ENCODE measurements at regions not wholly inside any gene's neighbourhood (a gene's known extent, or its start where the extent isn't known, plus 50 kb on each side); places are given as distances from the start of the nearest gene placed in this dataset.

DNA sequence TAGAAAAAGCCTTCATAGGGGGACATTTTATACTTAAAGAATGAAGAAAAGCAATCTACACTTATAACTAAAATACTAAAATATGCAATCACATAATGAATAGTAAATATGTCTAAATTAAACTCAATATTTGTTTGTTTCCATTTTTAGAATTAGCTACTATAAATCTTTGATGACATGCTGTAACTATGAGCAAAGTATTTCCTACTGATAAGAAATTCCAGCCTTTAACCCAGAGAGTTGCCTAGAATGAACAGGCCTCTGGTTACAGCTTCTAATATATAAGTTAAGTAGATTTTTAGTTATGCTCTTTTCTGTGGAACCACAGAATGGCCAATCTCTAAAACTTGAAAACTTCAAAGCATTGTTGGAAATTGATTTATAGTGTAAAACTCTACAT is 1465.6 kb upstream of the ZEB2 start:
- TF ChIP-seq, protein P1, sequence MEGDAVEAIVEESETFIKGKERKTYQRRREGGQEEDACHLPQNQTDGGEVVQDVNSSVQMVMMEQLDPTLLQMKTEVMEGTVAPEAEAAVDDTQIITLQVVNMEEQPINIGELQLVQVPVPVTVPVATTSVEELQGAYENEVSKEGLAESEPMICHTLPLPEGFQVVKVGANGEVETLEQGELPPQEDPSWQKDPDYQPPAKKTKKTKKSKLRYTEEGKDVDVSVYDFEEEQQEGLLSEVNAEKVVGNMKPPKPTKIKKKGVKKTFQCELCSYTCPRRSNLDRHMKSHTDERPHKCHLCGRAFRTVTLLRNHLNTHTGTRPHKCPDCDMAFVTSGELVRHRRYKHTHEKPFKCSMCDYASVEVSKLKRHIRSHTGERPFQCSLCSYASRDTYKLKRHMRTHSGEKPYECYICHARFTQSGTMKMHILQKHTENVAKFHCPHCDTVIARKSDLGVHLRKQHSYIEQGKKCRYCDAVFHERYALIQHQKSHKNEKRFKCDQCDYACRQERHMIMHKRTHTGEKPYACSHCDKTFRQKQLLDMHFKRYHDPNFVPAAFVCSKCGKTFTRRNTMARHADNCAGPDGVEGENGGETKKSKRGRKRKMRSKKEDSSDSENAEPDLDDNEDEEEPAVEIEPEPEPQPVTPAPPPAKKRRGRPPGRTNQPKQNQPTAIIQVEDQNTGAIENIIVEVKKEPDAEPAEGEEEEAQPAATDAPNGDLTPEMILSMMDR (conservative IDR thresholded peaks at IDR 0.05; ENCODE audit: low read depth in 2 of 2), result no peak
- TF ChIP-seq EZH2 (IDR thresholded peaks at IDR 0.05; ENCODE audit: low read depth, unreplicated experiment) (no peak), POLR2AphosphoS5 (IDR thresholded peaks at IDR 0.05; ENCODE audit: low read depth) (no peak), CREB1 (CRISPR knock-in tag; IDR thresholded peaks at IDR 0.05; ENCODE audit: low read depth) (no peak)
- TF ChIP-seq, protein P2, sequence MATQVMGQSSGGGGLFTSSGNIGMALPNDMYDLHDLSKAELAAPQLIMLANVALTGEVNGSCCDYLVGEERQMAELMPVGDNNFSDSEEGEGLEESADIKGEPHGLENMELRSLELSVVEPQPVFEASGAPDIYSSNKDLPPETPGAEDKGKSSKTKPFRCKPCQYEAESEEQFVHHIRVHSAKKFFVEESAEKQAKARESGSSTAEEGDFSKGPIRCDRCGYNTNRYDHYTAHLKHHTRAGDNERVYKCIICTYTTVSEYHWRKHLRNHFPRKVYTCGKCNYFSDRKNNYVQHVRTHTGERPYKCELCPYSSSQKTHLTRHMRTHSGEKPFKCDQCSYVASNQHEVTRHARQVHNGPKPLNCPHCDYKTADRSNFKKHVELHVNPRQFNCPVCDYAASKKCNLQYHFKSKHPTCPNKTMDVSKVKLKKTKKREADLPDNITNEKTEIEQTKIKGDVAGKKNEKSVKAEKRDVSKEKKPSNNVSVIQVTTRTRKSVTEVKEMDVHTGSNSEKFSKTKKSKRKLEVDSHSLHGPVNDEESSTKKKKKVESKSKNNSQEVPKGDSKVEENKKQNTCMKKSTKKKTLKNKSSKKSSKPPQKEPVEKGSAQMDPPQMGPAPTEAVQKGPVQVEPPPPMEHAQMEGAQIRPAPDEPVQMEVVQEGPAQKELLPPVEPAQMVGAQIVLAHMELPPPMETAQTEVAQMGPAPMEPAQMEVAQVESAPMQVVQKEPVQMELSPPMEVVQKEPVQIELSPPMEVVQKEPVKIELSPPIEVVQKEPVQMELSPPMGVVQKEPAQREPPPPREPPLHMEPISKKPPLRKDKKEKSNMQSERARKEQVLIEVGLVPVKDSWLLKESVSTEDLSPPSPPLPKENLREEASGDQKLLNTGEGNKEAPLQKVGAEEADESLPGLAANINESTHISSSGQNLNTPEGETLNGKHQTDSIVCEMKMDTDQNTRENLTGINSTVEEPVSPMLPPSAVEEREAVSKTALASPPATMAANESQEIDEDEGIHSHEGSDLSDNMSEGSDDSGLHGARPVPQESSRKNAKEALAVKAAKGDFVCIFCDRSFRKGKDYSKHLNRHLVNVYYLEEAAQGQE (IDR thresholded peaks at IDR 0.05; ENCODE audit: unreplicated experiment), result no peak

Data from GM23338 (cell line).